ENCODE measurements at regions not wholly inside any gene's neighbourhood (a gene's known extent, or its start where the extent isn't known, plus 50 kb on each side); places are given as distances from the start of the nearest gene placed in this dataset.

GRCh38 chr3:81307221-81307620, 454.2 kb downstream of the GBE1 start:
- TF ChIP-seq CTCF (IDR thresholded peaks at IDR 0.05) (no peak), POLR2A (IDR thresholded peaks at IDR 0.05) (no peak)

All from Peyer's patch (tissue), 4 donors.